ENCODE measurements at regions not wholly inside any gene's neighbourhood (a gene's known extent, or its start where the extent isn't known, plus 50 kb on each side); places are given as distances from the start of the nearest gene placed in this dataset.

DNA sequence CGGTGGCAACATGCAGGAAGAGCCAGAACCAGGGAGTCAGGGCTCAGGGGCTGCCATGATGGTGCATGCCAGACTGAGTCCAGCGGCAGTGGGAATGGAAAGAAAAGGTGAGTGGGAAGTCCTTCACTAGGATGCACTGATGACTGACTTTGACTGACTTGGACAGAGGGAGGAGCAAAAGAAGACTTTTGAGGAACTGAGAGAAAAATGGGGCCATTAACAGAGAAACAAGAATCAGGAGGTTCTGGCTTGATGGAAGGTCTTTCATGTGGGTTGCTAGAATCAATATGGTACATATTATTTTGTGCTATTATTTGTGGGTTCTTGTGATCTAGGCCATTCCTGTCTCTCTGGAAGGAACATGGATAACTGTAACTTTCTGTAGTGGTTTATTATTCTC lies 454.6 kb upstream of the PROX1 start:
- TF ChIP-seq EZH2phosphoT487 (IDR thresholded peaks at IDR 0.05; ENCODE audit: borderline replicate concordance, low read depth, low read length), result no peak
- TF ChIP-seq, protein P1, sequence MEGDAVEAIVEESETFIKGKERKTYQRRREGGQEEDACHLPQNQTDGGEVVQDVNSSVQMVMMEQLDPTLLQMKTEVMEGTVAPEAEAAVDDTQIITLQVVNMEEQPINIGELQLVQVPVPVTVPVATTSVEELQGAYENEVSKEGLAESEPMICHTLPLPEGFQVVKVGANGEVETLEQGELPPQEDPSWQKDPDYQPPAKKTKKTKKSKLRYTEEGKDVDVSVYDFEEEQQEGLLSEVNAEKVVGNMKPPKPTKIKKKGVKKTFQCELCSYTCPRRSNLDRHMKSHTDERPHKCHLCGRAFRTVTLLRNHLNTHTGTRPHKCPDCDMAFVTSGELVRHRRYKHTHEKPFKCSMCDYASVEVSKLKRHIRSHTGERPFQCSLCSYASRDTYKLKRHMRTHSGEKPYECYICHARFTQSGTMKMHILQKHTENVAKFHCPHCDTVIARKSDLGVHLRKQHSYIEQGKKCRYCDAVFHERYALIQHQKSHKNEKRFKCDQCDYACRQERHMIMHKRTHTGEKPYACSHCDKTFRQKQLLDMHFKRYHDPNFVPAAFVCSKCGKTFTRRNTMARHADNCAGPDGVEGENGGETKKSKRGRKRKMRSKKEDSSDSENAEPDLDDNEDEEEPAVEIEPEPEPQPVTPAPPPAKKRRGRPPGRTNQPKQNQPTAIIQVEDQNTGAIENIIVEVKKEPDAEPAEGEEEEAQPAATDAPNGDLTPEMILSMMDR (conservative IDR thresholded peaks at IDR 0.05; ENCODE audit: low read length), result no peak
- BruUV-seq (replicated peaks), result no TSS peak

DNA sequence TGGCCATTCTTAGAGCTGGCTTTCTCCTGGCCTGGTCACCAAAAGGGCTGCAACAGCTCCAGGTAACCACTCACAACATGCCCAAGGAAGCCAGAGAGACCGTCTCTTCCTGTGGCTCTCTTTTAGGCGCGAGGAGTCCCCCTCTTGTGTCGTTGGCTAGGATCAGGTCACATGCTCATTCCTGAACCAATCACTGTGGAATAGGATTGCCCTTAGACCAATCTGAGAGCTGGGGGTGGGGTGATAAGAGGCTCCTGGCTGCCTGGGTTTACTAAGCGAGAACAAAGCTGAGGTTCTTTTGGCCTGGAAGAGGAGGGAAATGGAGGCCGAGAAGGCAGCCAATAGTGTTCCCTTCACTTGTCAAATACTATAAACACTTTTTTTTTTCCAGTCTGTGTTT lies 452.1 kb upstream of the PROX1 start:
- H3K36me3 ChIP-seq (ENCODE audit: insufficient read depth, low read length), result no peaks in the 10 kb centered on the region
- POLR2A ChIA-PET, result no interaction called here

More for the DNA sequence above, 454.6 kb upstream of the PROX1 start:
- no peaks in the 10 kb centered on the region for H3K36me3 ChIP-seq (ENCODE audit: insufficient read depth, low read length)
- no peaks in the 10 kb centered on the region for H3K9me2 ChIP-seq (ENCODE audit: insufficient read depth, low read length)
- H2AFZ ChIP-seq (ENCODE audit: low read length), result no peak overlapping the region
- H3K4me3 ChIP-seq (ENCODE audit: low read depth, low read length, poor library complexity, severe bottlenecking), result no peak overlapping the region
- intact Hi-C loops (cut with micrococcal nuclease; ENCODE audit: unreplicated experiment), result no loop called here
- H4K20me1 ChIP-seq (ENCODE audit: insufficient read depth, low read length), result no peaks in the 10 kb centered on the region
- no peak overlapping the region for H3K27ac ChIP-seq (ENCODE audit: low read depth, low read length, poor library complexity, severe bottlenecking)
- ChIA-PET POLR2A (interaction anchor here (0.5 kb wide), 1 partner anchor 8 kb away, joined by 3 read pairs; no protein-coding TSS in a partner anchor), CTCF (ENCODE audit: unreplicated experiment) (no interaction called here)
- no peaks in the 10 kb centered on the region for H3K4me1 ChIP-seq (ENCODE audit: insufficient read depth, low read length, poor library complexity, severe bottlenecking)
- H3K4me2 ChIP-seq (ENCODE audit: low read length), result no peak overlapping the region
- H3K79me2 ChIP-seq (ENCODE audit: insufficient read depth, low read depth, low read length), result no peaks in the 10 kb centered on the region
- H3K9me3 ChIP-seq (ENCODE audit: low read length), result no peaks in the 10 kb centered on the region
- DNase-seq (ENCODE audit: low spot score), result no peak

DNA sequence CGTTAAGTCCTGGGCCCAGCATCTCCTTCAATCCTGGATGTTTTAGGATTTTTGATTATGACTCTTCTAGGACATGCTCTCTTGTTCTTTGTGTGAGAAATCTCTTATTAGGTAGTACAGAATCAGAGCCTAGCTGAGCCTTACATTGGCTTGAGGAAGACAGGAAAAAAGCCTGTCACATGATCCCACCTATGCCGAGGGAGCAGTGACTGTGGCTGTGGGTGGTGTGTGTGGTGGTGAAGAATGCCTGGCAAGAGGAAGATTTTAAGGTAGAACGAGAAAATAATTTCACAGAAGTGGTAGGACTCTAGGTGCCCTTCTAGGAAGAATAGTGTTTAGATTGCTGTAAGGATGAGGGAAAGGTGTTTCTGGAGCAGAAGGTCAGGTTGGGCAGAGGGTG lies 449.5 kb upstream of the PROX1 start:
- no peak for DNase-seq (ENCODE audit: low spot score)
- no peak overlapping the region for H3K4me2 ChIP-seq (ENCODE audit: low read length)
- H3K4me3 ChIP-seq (ENCODE audit: low read depth, low read length, poor library complexity, severe bottlenecking), result no peak overlapping the region
- H3K4me1 ChIP-seq (ENCODE audit: insufficient read depth, low read length, poor library complexity, severe bottlenecking), result no peaks in the 10 kb centered on the region
- no peaks in the 10 kb centered on the region for H3K36me3 ChIP-seq (ENCODE audit: insufficient read depth, low read length)
- no peaks in the 10 kb centered on the region for H3K9me3 ChIP-seq (ENCODE audit: low read length)
- ChIA-PET POLR2A (no interaction called here), CTCF (ENCODE audit: unreplicated experiment) (no interaction called here)
- H4K20me1 ChIP-seq (ENCODE audit: insufficient read depth, low read length), result no peaks in the 10 kb centered on the region
- H3K9me2 ChIP-seq (ENCODE audit: insufficient read depth, low read length), result no peaks in the 10 kb centered on the region
- TF ChIP-seq, protein P1 (conservative IDR thresholded peaks at IDR 0.05; ENCODE audit: low read length), result no peak
- no peak for TF ChIP-seq EZH2phosphoT487 (IDR thresholded peaks at IDR 0.05; ENCODE audit: borderline replicate concordance, low read depth, low read length)
- H3K27ac ChIP-seq (ENCODE audit: low read depth, low read length, poor library complexity, severe bottlenecking), result no peak overlapping the region
- no peak overlapping the region for H2AFZ ChIP-seq (ENCODE audit: low read length)
- BruUV-seq (replicated peaks), result no TSS peak
- intact Hi-C loops (cut with micrococcal nuclease; ENCODE audit: unreplicated experiment), result no loop called here
- H3K79me2 ChIP-seq (ENCODE audit: insufficient read depth, low read depth, low read length), result no peaks in the 10 kb centered on the region

More for the DNA sequence above, 452.1 kb upstream of the PROX1 start:
- no peaks in the 10 kb centered on the region for H3K9me3 ChIP-seq (ENCODE audit: low read length)
- no peaks in the 10 kb centered on the region for H4K20me1 ChIP-seq (ENCODE audit: insufficient read depth, low read length)
- no peaks in the 10 kb centered on the region for H3K79me2 ChIP-seq (ENCODE audit: insufficient read depth, low read depth, low read length)
- CTCF ChIA-PET (ENCODE audit: unreplicated experiment), result no interaction called here
- no peaks in the 10 kb centered on the region for H3K4me1 ChIP-seq (ENCODE audit: insufficient read depth, low read length, poor library complexity, severe bottlenecking)
- intact Hi-C loops (cut with micrococcal nuclease; ENCODE audit: unreplicated experiment), result no loop called here
- TF ChIP-seq EZH2phosphoT487 (IDR thresholded peaks at IDR 0.05; ENCODE audit: borderline replicate concordance, low read depth, low read length), result no peak
- TF ChIP-seq, protein P1 (conservative IDR thresholded peaks at IDR 0.05; ENCODE audit: low read length), result no peak
- BruUV-seq (replicated peaks), result no TSS peak
- H3K27ac ChIP-seq (ENCODE audit: low read depth, low read length, poor library complexity, severe bottlenecking), result no peak overlapping the region
- H3K9me2 ChIP-seq (ENCODE audit: insufficient read depth, low read length), result no peaks in the 10 kb centered on the region
- no peak overlapping the region for H3K4me3 ChIP-seq (ENCODE audit: low read depth, low read length, poor library complexity, severe bottlenecking)
- H3K4me2 ChIP-seq (ENCODE audit: low read length), result no peak overlapping the region
- no peak for DNase-seq (ENCODE audit: low spot score)
- H2AFZ ChIP-seq (ENCODE audit: low read length), result no peak overlapping the region
